H54 (cell line): ENCODE measurements at regions not wholly inside any gene's neighbourhood (a gene's known extent, or its start where the extent isn't known, plus 50 kb on each side); places are given as distances from the start of the nearest gene placed in this dataset.
A peak's percentile ranks its signal among the peaks of the same experiment; 100 is the strongest.

ENCODE experiments used
- DNase-seq: peaks from one replicate; pipeline ENCODE4 v3.0.0; 2011; ENCODE audit warnings: low spot score, mixed read lengths; ENCODE audit not compliant: insufficient read length
- FAIRE-seq: peaks from 3 replicates; lab custom pipeline; 2011; peaks lifted over from hg19 to GRCh38; lab: Jason Lieb, UNC
- POLR2A ChIP-seq: IDR thresholded peaks from 2 replicates; pipeline ENCODE4 v1.6.1; 2011; ENCODE audit warnings: low read depth, mild to moderate bottlenecking, low read length

DNA sequence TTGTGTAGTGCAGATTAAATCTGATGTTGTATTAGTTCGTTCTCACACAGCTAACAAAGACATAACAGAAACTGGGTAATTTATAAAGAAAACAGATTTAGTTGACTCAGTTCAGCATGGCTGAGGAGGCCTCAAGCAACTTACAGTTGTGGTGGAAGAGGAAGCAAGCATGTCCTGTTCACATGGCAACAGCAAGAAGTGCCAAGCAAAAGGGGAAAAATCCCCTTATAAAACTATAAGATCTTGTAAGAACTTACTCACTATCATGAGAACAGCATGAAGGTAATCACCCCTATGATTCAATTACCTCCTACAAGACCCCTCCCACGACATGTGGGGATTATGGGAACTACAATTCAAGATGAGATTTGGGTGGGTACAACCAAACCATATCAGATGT lies 238.6 kb upstream of the PRR16 start:
- TF ChIP-seq POLR2A, result no peak
- FAIRE-seq, result no peak
- DNase-seq, result no peak

DNA sequence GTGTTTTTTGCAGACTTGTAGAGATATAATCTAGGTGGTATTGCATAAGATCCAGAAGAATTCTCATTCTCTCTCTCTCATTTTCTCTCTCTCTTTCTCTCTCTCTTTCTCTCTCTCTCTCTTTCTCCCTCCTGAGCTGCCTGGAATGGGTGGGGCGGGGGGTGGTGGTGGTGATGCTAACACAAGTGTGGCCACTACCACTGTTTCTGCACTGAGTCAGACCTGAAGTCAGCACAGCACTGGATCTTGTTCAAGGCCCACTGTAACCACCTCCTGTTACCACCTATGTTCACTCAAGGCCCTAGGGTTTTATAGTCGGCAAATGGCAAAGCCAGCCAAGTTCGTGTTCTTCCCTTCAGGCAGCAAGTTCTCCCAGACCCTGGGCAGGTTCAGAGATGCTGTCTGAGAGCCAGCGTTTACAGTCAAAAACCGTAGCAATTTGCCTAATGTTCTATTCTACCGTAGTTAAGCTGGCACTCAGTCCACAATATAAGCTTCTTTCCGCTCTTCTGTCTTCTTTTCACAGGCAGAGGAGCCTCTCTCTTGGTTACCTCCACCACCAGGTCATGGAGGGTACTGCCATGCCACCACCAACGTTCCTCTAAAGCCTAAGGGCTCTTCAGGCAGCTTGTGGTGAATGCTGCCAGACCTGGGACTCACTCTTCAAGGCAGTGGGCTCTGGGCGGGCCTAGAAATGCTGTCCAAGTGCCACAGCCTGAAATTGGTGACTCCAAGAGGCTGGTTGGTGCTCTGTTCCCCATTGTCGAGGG lies 235.7 kb upstream of the PRR16 start:
- FAIRE-seq (no peak), DNase-seq (no peak)
- no peak for TF ChIP-seq POLR2A

DNA sequence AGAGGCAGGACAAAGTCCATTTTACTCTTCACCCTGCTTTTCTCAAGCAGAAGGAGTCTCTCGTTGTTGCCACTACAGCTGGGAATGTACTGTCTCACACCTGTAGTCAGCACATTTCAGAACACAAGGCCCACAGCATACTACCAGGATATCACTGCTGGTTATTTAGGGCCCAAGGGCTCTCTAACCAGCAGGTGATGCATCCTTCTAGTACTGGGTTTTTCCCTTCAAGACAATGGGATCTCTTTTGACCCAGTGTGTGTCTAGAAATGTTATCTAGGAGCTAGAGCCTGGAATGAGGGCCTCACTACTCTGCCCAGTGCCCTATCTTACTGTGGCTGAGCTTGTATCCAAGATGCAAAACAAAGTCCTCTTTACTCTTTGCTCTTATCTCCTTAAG lies 235.1 kb upstream of the PRR16 start:
- DNase-seq, result no peak
- TF ChIP-seq POLR2A, result no peak
- FAIRE-seq, result no peak

DNA sequence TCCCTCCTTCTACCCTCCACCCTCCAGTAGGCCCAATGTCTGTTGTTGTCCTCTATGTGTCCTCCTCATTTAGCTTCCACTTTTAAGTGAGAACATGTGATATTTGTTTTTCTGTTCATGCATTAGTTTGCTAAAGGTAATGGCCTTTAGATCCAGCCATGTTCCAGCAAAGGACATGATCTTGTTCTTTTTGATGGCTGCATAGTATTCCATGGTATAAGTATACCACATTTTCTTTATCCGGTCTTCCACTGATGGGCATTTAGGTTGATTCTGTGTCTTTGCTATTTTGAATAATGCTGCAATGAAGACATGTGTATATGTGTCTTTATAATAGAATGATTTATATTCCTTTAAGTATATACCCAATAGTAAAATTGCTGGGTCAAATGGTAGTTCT lies 232.5 kb upstream of the PRR16 start:
- FAIRE-seq, result no peak
- no peak for DNase-seq
- TF ChIP-seq POLR2A, result no peak

DNA sequence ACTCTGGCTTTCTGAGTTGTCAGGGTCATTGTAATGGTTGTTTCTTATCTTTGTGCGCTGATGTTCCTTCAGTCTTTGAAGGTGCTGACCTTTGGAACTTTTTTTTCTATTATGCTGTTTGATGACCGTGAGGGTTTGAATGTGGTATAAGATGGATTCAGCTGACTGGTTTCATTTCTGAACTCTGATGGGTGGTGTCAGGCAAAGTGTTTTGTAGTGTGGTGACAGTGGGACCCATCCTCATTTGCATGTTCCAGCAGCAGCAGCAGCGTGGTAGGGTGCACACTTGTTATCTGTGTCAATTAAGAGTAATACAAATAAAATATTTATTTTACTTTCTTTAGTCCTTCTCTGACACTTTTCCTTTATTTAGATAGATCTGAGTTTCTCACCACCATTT lies 227.7 kb upstream of the PRR16 start:
- no peak for TF ChIP-seq POLR2A
- no peak for DNase-seq
- FAIRE-seq, result no peak

DNA sequence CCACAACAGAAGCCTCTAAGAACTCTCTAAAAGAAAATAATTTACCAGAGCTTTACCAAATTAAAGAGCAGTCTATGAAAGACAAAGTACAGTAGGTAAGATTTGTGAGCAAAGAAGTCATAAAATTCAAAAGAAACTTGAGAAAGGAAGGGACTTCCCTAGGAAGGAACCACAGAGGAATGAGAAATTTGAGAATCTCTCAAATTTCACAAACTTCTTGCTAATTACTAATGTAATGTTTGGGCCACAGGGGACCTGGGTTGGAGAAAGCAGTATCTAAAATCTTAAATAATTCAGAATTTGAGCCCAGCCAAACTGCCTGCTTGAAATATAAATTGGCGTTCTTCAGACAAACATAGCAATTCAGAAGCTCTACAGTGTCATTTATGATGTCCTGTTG lies 225.0 kb upstream of the PRR16 start:
- TF ChIP-seq POLR2A, result no peak
- no peak for FAIRE-seq
- no peak for DNase-seq

DNA sequence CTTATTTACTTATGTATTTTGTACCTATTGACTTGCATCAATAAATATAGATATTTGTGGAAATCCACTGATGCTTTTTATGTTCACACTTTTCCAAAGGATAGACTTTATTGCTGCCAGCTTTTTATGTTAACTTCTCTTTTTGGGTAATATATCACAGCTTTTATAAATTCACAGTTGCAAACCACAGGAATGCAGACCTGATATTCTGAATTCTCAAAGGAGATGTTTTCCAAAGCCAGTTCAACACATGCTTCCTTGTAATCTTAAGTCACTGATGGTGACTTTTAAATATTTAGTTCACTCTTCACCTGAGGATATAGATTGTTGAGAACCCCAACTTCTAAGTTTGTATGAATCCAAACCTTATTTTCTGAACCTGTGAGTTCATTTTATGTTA lies 223.4 kb upstream of the PRR16 start:
- FAIRE-seq (no peak), DNase-seq (no peak)
- no peak for TF ChIP-seq POLR2A

DNA sequence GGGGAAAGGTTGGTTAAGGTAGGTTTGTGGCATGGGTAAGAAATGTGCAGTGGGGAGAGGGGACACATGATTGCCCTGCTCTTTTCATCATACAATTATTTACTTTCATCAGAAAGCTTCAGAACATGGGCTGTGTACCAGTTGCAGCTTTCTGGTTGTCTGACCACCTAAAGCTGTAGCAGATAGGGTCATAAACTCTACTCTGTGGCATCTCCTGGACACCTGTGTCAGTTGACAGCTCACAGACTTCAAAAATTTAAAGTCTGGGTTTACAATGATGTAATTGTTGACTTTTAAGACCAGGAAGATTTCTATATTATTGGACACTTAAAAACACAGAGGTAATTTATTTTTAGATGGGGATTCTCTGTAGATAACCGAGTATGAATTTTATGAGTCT lies 222.7 kb upstream of the PRR16 start:
- no peak for DNase-seq
- no peak for TF ChIP-seq POLR2A
- no peak for FAIRE-seq

DNA sequence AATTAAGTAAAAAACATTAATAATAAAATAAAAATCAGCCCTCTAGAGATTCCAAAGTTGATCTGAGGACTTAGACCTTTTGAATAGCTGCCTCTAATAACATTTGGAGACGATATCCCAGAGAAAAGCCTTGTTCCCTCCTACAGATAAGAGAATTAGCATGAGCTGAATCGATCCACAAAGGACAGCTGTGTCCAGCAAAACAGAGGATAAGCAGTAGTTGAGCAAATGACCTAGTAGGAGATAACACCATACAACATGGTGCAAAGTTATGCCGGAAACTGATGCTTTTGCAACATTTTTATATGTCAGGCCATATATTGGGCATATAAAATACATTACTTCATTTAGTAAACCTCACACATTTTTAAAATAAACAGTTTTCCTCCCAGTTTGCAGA lies 212.2 kb upstream of the PRR16 start:
- no peak for TF ChIP-seq POLR2A
- FAIRE-seq (no peak), DNase-seq (no peak)

DNA sequence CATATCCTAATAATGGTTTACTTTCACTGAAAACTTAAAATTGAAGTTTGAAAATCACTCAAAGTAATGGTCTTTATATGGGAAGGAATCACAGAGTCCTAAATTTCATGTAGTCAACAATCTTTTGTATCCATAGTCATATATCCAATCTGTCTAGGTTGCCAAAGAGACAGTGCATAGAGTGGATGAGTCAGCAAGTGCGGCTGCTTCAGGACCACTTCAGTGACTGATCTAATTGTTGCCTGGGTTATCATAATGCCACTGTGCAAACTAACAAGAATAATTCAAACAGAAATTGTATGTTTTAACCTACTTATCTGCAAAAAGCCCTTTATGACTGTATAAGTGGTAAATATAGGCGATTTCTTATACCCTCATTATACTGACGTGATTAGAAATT lies 211.3 kb upstream of the PRR16 start:
- FAIRE-seq (peak; percentile 75), DNase-seq (no peak)
- TF ChIP-seq POLR2A, result no peak

DNA sequence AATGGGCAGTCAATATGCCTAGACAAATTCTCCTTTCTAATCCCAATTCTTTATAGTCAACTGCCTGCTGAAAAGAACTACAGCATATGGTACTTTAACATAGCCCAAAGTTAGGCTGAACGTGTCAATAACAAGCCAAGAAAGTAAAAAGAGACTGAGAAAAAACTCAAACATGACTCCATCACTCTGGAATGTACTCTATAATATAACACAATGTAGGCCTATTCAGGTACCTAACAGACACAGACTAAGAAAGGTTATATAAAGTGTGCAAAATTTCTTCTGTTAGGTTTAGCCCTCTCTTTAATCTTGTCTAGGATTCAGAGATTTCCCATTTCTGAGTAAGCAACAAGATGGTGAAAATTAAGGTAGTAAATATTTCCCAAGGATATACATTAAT lies 209.7 kb upstream of the PRR16 start:
- peak; percentile 20 for FAIRE-seq

DNA sequence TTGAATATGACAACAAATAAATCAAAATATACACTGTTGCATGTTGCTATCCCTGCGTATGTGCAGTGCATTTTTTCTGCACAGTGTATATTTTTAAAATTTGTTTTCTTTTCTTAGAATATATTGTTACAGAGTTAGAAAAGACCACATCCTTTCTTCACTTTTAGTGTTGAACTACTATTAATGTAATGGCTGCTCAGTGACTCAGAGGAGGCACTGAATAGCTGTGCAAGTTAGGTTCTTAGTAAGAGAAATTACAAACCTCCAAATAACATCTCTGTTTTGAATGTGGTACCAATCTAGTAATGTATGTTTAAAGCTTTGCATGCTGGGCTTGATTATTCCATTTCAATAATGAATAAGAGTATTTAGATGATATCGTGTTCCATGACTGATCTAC lies 208.9 kb upstream of the PRR16 start:
- no peak for TF ChIP-seq POLR2A
- DNase-seq, result no peak
- FAIRE-seq, result no peak

More for the DNA sequence above, 209.7 kb upstream of the PRR16 start:
- DNase-seq, result no peak
- TF ChIP-seq POLR2A, result no peak

DNA sequence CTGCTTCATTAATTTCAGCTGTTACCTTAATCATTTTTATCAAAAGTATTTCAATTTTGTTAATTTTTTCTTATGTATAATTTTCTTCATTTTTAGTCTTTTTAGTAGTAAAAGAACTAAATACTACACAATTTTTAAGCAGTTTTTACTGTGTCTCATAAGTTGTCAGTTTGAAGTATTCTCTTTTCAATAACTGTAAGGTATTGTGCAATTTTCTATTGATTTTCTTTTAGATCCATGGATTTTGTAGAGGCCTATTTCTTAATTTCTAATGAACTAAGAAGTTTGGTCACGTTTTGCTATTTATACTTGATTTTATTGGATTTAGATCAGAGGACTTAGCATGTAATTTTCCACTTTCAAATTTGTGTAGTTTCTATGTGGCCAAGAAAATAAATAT lies 207.7 kb upstream of the PRR16 start:
- TF ChIP-seq POLR2A, result no peak
- no peak for DNase-seq
- no peak for FAIRE-seq

DNA sequence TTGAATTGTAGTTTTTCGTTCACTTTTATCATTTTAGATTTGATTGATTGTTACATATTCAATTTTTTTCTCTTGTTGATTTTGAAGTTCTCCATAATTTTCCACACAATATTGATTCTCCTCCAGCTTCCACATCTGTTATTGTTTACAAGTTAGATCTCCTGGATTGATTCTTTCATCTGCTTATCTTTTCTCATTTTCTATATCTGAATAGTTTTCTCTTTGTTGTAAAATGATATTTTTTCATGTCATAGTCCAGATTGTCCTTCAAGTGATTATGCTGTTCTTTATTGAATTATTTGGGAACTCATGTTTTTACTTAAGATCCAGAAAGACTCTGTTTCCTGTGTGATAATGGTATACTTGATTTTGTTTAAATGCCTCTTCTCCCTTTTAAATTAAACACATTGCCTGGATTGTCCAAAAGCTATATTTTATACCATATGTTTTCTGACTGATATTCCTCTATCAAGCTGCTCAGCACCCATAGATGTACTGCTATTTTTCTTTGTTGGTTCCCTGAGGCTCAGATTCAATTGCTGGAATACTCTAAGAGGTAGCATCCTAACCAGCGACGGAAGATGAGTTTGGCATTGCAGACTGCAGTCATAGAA lies 206.6 kb upstream of the PRR16 start:
- FAIRE-seq, result no peak
- TF ChIP-seq POLR2A, result no peak
- DNase-seq, result no peak

DNA sequence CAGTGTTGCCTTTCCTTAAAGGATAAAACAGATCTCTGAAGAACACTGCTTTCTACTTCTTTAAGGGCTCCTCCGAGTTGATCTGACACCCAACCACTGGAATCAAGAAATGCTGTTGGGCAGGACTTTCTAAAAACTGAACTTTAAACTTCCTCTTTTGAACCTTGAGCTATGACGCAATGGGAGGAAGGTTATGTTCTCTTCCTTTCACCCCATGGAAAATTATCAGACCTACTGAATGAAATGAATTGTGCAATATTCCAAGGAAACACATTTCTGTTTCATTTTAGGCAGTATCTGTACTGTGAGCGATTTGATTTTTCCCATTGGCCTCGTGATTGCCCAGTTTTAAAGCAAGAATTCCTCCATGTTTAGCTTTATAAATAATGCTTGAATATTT lies 206.0 kb upstream of the PRR16 start:
- DNase-seq (no peak), FAIRE-seq (peak; percentile 43)
- TF ChIP-seq POLR2A, result no peak

DNA sequence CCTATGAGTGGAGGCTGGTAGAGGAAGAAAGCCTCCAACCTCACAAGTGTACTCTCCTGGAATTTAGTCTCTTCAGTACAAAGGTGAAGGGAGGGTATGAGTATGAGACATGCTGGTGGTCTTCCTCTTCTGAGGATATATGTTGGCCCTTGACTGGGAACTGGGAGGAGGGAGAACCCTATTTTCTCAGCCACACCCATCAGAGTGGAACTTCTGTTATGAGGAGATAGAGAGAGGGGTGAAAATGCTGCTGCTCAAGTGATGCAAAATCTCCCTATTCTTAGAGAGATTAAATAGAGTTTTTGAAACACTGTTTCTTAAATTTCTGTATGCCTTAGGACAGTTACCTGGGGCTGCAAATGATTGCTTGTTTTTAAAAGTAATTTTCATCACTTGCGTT lies 203.4 kb upstream of the PRR16 start:
- FAIRE-seq, result no peak
- no peak for DNase-seq
- no peak for TF ChIP-seq POLR2A
